Chondrocyte (in vitro differentiated cells): ENCODE measurements at regions not wholly inside any gene's neighbourhood (a gene's known extent, or its start where the extent isn't known, plus 50 kb on each side); places are given as distances from the start of the nearest gene placed in this dataset.

ENCODE experiments used
- DNase-seq: peaks from one replicate; pipeline ENCODE4 v3.0.0; 2021; ENCODE audit warnings: mixed read lengths, low spot score
- H3K27ac Mint-ChIP-seq: one replicate; pipeline ENCODE4 v1.8.0; 2021; ENCODE audit warnings: mild to moderate bottlenecking, moderate library complexity, mixed read lengths; ENCODE audit not compliant: unreplicated experiment
- H3K27me3 Mint-ChIP-seq: 2 replicates; pipeline ENCODE4 v1.8.0; 2021; ENCODE audit warnings: low read depth, mixed read lengths
- H3K36me3 Mint-ChIP-seq: 2 replicates; pipeline ENCODE4 v1.8.0; 2021; ENCODE audit warnings: low read depth, mixed read lengths
- H3K4me1 Mint-ChIP-seq: 2 replicates; pipeline ENCODE4 v1.8.0; 2021; ENCODE audit warnings: low read depth, mild to moderate bottlenecking, mixed read lengths
- H3K4me3 Mint-ChIP-seq: one replicate; pipeline ENCODE4 v1.8.0; 2021; ENCODE audit warnings: mild to moderate bottlenecking, moderate library complexity, mixed read lengths; ENCODE audit not compliant: unreplicated experiment
- H3K9me3 Mint-ChIP-seq: 2 replicates; pipeline ENCODE4 v1.8.0; 2021; ENCODE audit warnings: low read depth, mixed read lengths
- TF ChIP-seq, protein P1 (sequence below): fragments of 200-600 bp; sonication (generic); IDR thresholded peaks from 2 replicates; pipeline ENCODE4 v1.5.0; 2021; ENCODE audit warnings: antibody characterized with exemption, mild to moderate bottlenecking, moderate library complexity

DNA sequence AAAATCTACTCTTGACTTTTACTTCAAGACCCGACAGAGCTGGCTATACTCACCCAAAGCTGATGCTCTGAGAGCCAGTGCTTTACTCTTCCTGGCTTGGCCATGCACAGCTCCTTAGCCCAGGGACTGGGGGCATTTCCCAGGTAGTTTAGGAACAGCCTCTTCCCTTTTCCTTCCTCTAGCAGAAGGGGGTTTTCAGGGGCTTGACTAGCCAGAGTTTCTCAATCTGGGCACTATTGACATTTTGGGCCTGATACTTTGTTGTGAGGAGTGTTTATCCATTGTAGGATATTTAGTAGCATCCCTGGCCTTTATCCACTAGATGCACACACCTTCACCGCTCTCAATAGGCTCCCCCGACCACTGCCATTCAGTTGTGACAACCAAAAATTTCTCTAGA, 50.0 kb upstream of the RFX3 start:
- peaks cover 9% of the 10 kb centered on the region for H3K9me3 Mint-ChIP-seq
- H3K27ac Mint-ChIP-seq: no peak overlapping the region
- peaks cover 5% of the 10 kb centered on the region for H3K4me1 Mint-ChIP-seq
- no peak for DNase-seq
- TF ChIP-seq, protein P1, sequence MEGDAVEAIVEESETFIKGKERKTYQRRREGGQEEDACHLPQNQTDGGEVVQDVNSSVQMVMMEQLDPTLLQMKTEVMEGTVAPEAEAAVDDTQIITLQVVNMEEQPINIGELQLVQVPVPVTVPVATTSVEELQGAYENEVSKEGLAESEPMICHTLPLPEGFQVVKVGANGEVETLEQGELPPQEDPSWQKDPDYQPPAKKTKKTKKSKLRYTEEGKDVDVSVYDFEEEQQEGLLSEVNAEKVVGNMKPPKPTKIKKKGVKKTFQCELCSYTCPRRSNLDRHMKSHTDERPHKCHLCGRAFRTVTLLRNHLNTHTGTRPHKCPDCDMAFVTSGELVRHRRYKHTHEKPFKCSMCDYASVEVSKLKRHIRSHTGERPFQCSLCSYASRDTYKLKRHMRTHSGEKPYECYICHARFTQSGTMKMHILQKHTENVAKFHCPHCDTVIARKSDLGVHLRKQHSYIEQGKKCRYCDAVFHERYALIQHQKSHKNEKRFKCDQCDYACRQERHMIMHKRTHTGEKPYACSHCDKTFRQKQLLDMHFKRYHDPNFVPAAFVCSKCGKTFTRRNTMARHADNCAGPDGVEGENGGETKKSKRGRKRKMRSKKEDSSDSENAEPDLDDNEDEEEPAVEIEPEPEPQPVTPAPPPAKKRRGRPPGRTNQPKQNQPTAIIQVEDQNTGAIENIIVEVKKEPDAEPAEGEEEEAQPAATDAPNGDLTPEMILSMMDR: no peak
- H3K4me3 Mint-ChIP-seq: no peak overlapping the region
- no peaks in the 10 kb centered on the region for H3K27me3 Mint-ChIP-seq
- H3K36me3 Mint-ChIP-seq: peaks cover 7% of the 10 kb centered on the region
